Activated CD4-positive, alpha-beta T cell treated with anti-CD3 and anti-CD28 coated beads for 1 hour (primary cell): ENCODE measurements at regions not wholly inside any gene's neighbourhood (a gene's known extent, or its start where the extent isn't known, plus 50 kb on each side); places are given as distances from the start of the nearest gene placed in this dataset.
"Not testable (repeated sequence)": the region's sequence is repeated elsewhere in the genome, so short reads cannot be mapped to it uniquely, and the experiment has no call there.

Experiments used
- DNase-seq: peaks from one replicate; pipeline ENCODE4 v3.0.0-alpha.2; 2020

DNA sequence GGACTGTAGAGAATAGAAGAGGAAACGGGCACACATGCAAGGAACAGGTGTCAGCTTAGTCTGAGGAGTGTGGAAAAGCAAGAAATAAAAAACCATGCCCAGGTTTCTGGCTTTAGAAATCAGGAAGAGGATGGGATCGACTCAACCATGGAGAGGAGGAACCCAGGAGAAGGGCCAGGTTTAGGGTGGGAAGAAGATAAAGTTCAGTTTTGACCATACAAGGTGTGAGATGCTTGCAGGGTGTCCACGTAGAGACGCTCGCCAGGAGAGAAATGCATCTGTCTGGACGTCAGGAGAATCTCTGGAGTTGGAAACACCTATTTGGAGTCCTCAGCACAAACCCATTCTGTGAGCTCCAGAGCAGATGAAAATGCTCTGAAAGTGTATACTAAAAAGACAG lies 275.1 kb downstream of the CYRIA start:
- DNase-seq, result no peak

DNA sequence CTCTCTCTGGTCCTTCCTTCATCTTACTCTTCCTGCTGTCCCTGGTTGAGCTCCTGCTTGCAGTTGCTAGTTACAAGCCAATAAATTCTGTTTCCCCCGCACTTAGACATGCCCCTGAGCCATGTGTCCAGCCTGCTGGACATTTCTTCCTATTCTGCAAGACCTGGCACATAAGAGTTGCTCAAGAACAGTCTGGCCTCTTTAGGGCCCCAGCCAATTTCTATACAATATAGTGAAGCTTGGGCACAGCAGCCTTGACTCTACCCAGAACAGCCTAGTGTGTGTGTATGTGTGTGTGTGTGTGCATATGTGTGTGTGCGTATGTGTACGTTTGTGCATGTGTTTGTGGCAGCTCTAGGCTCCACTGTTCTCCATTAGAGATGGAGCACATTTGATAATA lies 276.0 kb downstream of the CYRIA start:
- DNase-seq, result no peak

DNA sequence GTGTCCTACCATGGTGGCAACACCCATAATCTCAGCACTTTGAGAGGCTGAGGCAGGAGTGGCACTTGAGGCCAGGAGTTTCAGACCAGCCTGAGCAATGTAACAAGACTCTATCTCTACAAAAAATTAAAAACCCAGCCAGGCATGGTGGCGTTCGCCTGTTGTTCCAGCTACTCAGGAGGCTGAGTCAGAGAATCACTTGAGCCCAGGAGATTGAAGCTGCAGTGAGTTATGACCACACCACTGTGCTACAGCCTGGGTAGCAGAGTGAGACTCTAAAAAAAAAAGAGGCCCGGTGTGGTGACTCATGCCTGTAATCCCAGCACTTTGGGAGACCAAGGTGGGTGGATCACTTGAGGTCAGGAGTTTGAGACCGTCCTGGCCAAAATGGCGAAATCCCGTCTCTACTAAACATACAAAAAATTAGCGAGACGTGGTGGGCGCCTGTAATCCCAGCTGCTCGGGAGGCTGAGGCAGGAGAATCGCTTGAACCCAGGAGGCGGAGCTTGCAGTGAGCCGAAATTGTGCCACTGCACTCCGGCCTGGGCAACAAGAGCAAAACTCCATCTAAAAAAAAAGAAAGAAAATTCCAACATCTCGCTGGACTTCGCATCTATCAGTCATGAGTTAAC lies 277.3 kb downstream of the CYRIA start:
- DNase-seq, result not testable (repeated sequence)

DNA sequence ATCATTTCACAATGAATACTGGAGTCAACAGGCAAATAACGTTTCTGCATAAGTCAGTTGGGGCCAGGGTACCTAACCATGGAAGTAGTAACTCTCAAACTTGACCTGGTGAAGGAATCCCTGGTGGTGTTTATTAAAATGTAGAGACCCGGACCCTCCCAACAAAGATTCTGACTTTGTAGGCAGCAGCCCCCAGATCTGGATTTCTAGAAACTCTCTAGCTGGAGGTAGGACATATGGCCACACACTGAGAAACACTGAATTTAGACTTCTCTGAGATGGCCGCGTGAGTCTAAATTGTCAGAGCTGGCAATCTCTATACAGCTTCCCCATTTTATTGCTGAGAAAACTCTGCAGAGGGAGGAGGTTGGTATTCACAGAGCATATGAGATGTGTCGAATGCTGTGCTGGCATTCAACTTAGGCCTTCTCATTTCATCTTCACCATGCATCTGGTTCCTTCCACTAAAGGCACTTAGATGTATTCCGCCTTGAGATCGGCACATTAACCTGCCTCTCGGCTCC lies 278.1 kb downstream of the CYRIA start:
- DNase-seq, result no peak

DNA sequence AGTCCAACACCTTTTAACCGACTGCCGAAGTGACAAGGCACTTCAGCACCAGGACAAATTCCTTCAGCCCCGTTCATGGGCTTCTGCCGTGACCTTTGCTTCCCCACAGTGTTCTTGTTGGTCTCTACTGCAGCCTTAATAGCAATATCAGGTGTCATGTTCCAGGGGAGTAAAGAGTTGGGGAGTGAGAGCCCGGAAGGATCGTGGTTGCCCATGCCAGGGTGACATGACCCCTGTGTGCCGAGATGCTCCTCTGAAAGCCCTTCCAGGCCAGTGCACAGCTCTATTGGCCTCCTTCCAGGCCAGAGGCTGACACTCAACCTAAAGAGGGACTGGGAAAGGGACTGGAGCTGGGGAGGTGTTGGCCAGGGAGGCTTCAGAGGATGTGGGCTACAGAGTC lies 279.2 kb downstream of the CYRIA start:
- DNase-seq, result no peak

DNA sequence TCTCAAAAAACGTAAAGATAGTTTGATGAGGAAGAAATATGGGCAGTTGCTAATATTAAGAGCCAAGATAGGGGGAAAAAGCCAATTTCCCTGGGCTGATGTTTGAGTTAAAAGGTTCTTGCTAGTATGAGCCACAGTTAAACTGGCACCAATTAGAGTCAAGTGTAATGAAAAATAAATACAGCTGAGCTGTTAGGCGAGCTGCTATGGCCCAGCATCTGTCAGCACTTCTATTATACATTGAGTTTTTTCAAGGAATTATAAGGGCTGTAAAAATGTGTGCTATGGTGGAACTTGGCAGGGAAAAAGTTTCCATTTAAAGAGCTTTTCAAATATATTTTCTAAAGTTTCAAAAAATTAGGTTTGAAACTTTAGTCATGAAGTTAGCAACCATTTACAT lies 279.6 kb downstream of the CYRIA start:
- no peak for DNase-seq

DNA sequence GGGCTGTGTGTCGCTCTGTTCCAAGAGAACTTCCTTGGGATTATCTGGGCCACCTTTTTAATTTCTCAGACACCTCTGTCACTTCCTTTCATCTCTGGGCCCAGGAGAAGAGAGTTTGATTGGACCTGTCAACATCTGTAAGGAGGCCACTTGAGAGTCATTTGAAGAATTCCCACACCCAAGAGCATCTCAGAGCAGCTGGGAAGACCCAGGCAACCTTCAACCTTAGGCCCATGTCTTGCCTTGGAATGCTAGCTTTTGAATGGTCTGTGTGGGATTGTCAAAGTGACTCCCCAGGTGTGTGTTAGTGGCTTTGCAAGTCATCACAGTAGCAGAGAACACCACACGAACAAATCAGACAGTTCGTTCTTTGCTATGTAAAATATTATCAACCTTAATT lies 280.3 kb downstream of the CYRIA start:
- DNase-seq, result no peak

DNA sequence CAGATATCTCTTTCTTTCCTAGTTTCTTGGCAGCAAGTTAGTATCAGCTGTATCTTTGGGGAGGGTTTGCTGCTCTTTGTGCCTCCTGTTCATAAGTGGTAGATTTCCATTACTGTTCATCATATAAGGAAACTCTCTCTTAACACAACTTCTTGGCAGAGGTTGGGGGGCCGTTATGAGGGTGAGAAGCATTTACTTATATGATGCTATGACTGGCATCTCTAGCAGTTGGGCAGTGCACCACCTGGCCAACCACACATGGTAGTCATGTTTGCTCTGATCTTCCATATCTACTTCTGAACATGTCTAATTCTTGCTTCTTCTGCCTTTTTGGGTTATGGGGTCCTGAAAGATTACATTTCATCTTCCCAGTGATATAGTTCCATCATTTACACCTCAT lies 282.2 kb downstream of the CYRIA start:
- DNase-seq, result no peak

DNA sequence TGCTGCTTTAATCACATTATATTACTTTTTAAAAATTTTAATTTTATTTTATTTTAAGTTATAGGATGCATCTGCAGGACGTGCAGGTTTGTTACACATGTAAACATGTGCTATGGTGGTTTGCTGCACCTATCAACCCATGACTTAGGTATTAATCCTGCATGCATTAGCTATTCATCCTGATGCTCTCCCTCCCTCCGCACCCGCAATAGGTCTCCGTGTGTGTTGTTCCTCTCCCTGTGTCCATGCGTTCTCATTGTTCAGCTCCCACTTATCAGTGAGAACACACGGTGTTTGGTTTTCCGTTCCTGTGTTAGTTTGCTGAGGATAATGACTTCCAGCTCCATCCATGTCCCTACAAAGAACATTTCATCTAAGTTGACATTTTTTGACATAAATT lies 283.2 kb downstream of the CYRIA start:
- DNase-seq, result no peak

DNA sequence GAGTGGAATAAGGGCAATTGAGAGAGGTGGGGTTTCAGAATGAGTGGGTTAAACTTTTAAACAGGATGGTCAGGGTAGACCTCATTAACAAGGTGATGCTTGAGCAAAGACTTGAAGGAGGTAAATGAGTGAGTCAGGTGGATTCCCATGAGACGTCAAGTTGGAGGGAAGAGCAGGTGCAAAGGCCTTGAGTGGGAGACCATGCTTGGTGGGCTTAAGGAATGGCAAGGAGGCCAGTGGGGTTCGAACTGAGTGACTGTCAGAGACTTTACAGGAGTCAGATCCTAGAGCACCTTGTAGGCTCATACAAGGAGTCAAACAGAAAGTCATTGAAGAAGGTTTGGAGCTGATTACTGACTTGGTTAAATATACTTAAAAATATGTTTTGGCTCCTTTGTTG lies 284.1 kb downstream of the CYRIA start:
- DNase-seq, result no peak

DNA sequence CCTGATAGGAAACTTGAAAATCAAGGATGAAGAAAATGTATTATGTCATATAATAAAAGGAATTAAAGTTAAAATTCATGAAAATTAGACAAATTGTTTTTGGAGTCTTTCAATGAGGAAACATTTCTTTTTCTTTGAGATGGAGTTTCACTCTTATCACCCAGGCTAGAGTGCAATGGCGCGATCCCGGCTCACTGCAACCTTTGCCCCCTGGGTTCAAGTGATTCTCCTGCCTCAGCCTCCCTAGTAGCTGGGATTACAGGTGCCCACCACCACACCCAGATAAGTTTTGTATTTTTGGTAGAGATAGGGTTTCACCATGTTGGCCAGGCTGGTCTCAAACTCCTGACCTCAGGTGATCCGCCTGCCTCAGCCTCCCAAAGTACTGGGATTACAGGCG lies 285.7 kb downstream of the CYRIA start:
- DNase-seq, result not testable (repeated sequence)

DNA sequence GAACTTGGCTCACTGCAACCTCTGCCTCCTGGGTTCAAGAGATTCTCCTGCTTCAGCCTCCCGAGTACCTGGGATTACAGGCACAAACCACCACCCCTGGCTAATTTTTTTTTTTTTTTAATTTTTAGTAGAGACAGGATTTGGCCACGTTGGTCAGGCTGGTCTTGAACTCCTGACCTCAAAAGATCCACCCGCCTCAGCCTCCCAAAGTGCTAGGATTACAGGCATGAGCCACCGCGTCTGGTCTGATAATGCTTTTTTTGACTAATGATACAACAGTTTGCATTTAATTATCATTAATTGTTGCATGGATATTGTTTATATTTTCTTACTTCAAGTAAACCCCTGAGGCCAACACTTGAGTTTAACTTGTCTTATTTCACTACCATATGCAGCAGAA lies 286.6 kb downstream of the CYRIA start:
- DNase-seq, result not testable (repeated sequence)

DNA sequence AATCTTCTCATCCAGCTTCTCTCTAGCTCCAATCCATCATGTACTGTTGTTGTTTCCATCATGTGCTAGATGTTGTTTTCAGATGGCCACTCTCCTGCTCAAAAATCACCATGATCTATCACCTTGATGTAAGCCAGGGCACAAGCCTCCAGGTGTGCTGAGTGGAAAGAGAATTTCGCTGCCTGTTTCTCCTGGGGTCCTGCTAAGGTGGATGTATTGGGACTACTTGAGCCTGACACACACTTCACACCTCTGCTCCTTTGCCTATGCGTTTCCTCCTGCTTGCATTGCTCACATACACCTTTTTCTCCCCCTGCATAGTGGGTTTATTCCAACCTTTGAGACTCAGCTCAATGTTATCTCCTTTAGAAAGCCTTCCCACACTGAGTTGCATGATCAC lies 287.6 kb downstream of the CYRIA start:
- no peak for DNase-seq

DNA sequence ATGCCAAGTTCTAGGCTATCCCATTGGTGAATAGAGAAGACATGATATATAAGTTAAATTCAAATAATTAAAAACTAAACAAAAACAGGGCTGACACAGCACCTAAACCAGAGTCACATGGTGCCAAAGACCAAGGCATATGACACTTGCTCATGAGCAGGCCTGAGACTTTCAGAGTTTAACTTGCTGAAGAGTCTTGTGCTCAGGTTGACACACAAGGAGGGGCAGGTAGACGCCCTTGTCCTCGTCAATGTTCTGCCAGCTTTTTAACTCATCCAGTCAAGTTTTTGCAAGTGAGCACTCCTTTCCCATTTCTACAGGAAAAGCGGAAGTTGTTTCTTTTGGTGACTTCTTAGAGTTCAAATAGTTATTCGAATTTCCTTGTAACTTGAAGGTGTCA lies 289.7 kb downstream of the CYRIA start:
- no peak for DNase-seq

DNA sequence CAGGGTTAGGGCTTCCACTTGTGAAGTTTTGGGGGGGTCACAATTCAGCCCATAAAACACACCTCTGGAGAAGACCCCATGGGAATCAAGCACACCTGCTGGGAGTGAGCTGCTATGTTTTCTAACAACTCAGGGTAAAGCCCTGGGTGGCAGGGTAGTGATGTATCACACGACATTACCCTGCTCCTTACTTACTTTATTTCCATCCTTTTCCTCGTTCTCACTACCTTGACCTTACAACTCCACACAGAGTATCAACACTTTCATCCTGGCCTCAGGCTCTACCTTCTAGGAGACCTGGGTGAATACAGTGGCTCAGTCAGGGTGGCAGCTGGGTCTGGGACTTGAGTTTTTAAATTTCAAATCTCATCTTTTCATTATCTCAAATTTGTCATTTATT lies 290.3 kb downstream of the CYRIA start:
- no peak for DNase-seq

DNA sequence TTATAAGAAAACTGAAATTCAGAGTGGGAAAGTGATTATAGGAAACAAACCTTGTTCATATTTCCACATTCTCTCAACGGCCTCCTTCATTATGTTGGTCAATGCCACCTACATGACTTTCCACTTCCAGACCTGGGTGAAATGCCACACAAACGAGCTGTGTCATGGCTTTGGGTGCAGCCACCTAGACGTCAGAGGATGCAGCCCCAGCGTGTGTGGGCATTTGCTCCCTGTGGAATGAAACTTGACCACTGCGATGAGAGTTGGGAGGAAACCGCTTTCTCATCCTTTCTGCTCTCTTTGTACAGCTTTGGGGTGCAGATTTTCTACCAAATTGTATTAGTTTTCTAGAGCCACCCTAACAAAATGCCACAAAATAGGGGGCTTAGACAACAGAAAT lies 291.0 kb downstream of the CYRIA start:
- DNase-seq, result no peak

DNA sequence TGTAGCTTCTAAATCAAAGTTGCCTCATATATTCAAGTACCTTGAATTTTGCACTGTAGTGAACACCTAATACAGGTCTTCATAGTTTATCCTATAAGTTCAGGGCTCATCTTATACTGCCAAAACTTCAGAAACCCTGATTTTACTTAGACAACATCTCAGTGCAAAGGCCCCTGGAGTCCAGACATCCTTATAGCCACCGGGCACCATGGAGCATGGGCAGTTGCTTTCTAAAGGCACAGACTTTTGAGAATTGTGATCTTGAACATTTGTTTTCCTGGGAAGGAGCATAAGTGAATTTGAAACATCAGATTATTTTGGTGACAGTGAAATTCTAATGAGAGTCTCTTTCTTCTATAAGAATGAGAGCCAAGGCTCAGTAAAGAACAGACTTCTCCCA lies 292.3 kb downstream of the CYRIA start:
- no peak for DNase-seq

DNA sequence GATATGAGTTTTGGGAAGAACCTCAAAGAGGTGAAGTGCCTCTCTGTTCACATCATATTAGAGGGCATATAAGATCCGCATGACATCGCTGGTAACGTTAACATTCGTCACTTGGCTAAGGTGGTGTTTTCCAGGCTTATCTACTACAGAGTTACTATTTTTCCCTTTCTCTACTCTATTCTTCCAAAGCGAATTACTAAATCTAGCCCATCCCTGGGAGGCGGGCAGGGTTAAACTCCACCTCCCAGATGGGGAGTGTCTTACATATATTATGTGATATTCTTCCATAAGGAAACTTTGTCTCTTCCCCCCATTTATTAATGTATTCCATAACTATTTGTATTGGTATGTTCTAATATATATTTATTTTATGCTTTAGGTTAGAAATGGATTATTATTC lies 293.9 kb downstream of the CYRIA start:
- no peak for DNase-seq

DNA sequence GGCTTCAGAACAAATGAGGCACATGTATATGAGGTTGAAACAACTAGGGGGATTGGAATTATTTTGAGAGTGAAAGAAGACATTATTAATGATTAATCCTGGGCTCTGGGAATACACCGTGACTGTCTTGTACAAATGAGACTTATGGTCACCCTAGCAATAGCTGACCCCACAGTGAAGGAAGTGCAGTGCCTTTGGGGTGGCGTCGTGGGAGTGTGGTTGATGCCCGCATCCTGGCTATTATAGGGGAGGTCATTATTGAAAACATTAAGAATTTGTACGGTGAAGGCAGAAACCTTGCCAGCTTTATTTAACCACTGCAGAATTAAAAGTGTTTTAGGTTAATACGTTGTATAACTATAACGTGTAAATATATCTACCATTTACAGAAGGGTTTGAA lies 296.7 kb downstream of the CYRIA start:
- DNase-seq, result no peak

DNA sequence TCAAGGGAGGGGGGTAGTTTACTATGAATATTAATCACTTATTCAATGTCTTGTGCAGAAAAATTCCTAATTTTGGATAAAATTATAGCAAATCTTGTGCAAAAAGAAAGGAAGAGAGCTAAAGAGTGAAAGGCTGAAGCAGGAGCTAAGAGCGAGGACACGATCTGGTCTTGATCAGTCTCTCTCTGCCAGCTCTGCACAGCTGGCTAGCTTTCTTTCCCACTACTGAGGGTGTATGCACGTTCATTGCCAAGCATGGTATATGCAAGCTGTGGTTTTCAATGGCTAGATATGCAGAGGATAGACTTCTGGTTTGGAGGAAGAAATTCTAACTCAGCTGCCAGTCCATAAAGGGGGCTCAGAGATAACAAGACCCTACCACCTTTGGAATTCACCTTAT lies 297.3 kb downstream of the CYRIA start:
- no peak for DNase-seq

DNA sequence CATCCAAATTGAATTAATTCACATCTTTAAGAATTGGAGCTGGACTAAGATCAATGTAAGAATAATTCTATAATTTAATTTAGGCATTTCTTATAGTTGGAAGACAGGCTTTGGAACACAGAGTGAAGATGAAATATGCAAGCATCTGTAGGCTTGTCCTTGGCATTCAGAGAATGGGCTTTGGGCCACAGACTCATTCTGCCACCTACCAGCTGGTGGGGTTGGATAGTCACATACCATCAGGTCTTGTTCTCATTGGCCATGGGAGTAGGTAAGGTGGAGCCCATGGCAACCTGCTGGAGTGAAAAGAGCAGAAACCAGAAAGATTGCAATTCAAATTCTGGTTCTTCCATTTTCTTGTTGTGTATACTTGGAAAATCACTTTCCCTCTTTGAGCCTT lies 300.3 kb downstream of the CYRIA start:
- DNase-seq, result no peak

DNA sequence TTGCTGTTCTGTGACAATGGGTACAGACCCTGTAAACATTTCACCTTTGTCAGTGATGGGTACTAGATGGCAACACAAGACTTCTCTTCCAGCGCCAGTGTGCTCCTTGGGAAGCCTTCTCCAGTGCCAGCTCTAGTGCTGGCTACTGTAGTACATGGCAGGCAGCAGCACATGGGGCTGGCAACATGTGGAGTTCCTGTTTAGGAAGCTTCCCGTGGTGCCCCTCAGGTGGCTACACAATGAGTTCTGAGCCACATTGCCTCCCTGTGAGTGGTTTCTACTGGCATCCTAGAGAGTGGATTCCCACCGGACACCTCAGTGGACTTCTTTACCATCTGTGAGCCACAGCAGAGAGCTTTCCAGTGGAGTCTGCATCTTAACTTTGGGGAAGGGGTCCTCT lies 302.1 kb downstream of the CYRIA start:
- DNase-seq, result no peak

DNA sequence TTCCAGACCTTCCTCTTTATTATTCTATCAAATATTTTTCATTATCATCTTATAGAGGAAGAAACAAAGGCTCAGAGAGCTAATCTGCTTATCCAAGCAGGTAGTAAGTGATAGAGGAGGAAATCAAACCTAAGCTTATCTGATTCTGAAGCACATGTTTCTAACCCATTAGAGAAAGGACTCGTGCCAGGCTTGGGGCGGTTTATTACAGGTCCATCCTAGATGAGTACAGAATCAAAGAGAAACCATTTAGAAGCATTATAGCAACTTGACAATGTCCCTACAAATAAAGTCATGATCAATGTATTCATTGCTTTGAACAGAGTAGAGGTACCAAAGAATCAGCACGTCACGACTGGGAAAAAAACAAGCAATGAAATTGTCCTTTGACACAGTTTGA lies 303.0 kb downstream of the CYRIA start:
- DNase-seq, result no peak

DNA sequence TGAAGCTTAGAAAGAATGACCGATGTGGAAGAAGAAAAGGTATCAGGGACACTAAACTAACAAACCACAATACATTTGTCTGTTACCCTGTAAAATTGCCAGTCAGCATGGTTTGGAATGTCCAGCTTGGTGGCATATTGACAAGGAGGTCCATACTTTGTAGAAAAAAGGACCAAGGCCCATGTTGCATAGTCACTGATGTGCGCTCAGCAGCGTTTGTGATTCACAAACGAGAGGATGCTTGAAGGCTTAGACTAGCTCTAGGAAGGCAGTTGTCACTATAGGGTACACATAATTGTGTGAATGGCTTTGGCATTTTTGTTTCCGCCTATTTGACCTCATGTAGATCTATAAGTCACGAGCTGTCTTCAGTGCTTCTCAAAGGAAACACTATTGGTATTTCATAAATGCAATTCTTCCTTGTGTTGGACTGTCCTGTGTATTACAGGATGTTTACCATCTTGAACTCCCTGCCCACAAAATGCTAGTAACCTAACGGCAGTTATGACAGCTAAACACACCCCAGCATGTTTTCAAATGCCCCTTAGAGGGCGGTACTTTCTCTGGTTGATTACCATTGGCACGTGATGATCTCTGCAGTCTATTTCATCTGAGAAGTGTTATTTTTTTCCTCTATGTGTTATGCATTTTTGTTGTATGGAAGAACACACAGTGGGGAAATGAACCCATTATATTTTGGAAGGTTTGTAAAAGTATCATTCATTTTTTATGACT lies 304.2 kb downstream of the CYRIA start:
- no peak for DNase-seq

DNA sequence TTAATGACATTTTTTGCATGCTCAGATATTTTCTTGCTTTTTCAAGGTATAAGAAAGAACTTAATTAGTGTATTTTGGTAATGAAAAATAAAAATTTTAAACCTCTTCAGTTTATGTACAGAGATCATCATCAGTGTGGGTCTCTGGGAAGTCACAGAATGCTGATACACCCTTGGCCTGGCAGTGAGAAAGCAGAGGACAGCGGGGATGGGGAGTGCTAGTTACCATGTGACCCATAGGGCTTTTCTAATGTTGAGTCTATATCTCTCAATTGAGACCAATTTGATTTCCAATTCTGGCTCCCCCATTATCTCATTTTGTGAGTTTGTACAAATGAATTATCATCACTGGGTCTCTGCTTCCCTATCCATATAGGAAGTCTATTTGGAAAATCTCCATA lies 305.7 kb downstream of the CYRIA start:
- DNase-seq, result no peak
